SK-N-SH (cell line): ENCODE measurements at regions not wholly inside any gene's neighbourhood (a gene's known extent, or its start where the extent isn't known, plus 50 kb on each side); places are given as distances from the start of the nearest gene placed in this dataset.

Experiments used
- CTCF ChIA-PET: fragments of 300-600, 350-600 bp; formaldehyde crosslinking; extraction: SDS; loops from one replicate; lab custom pipeline; 2021; lab: Yijun Ruan, JAX
- POLR2A ChIA-PET: fragments of 350-600 bp; sonication (Branson Sonifier 250); formaldehyde crosslinking; extraction: SDS; loops from one replicate; lab custom pipeline; 2020; ENCODE audit warnings: antibody characterized with exemption, inconsistent platforms; lab: Yijun Ruan, JAX
- DNase-seq: peaks from one replicate; pipeline ENCODE4 v3.0.0; 2012
- H2AFZ ChIP-seq: fragments of 200-600 bp; sonication (generic); 2 replicates; pipeline ENCODE4 v1.8.1; 2016; ENCODE audit warnings: antibody characterized with exemption, mild to moderate bottlenecking, low read depth
- H3F3A ChIP-seq: fragments of 200-600 bp; sonication (generic); replicated peaks from 2 replicates; pipeline ENCODE3; 2016; ENCODE audit warnings: antibody characterized with exemption, mild to moderate bottlenecking; ENCODE audit not compliant: insufficient read depth
- H3K27ac ChIP-seq, 2 experiments: fragments of 200-500 bp in 1 of 2; fragments of 200-600 bp in 1 of 2; sonication (Bioruptor generic) in 1 of 2; sonication (generic), shearing (Covaris generic) in 1 of 2; 2 replicates each; pipeline versions ENCODE4 v1.5.1 to v1.6.1; 2014 to 2016; ENCODE audit warnings: low read depth in 2 of 2, inconsistent platforms in 1 of 2, low read length in 1 of 2, mild to moderate bottlenecking in 1 of 2, mixed read lengths in 1 of 2
- H3K27me3 ChIP-seq: fragments of 200-600 bp; sonication (generic), shearing (Covaris generic); 2 replicates; pipeline ENCODE4 v1.6.1; 2016; ENCODE audit warnings: mixed run types; ENCODE audit not compliant: insufficient read depth
- H3K36me3 ChIP-seq, 2 experiments: fragments of 200-500 bp in 1 of 2; fragments of 200-600 bp in 1 of 2; sonication (Bioruptor generic) in 1 of 2; sonication (generic) in 1 of 2; replicated peaks in 1 of 2; 2 replicates each; pipeline versions ENCODE3 to v1.5.1; 2014 to 2016; ENCODE audit warnings: low read length in 1 of 2, mild to moderate bottlenecking in 1 of 2; ENCODE audit not compliant: insufficient read depth in 2 of 2, control insufficient read depth in 1 of 2
- H3K4me1 ChIP-seq, 2 experiments: fragments of 200-500 bp in 1 of 2; fragments of 200-600 bp in 1 of 2; sonication (Bioruptor generic) in 1 of 2; sonication (generic), shearing (Covaris generic) in 1 of 2; 2 replicates each; pipeline versions ENCODE4 v1.5.1 to v1.6.1; 2014 to 2016; ENCODE audit warnings: low read depth in 1 of 2, low read length in 1 of 2, mixed run types in 1 of 2; ENCODE audit not compliant: insufficient read depth in 2 of 2, control insufficient read depth in 1 of 2
- H3K4me2 ChIP-seq: fragments of 200-600 bp; sonication (generic), shearing (Covaris generic); 2 replicates; pipeline ENCODE4 v1.6.1; 2017; ENCODE audit warnings: mixed run types
- H3K4me3 ChIP-seq, 2 experiments: fragments of 200-500 bp in 1 of 2; fragments of 200-600 bp in 1 of 2; sonication (Bioruptor generic) in 1 of 2; sonication (generic), shearing (Covaris generic) in 1 of 2; 2 replicates each; pipeline versions ENCODE4 v1.5.1 to v1.8.1; 2014 to 2016; ENCODE audit warnings: low read depth in 2 of 2, inconsistent platforms in 1 of 2, low read length in 1 of 2, mild to moderate bottlenecking in 1 of 2, mixed read lengths in 1 of 2, moderate library complexity in 1 of 2
- H3K79me2 ChIP-seq: fragments of 200-600 bp; sonication (generic); 2 replicates; pipeline ENCODE4 v1.8.1; 2017; ENCODE audit warnings: mild to moderate bottlenecking; ENCODE audit not compliant: insufficient read depth
- H3K9ac ChIP-seq: fragments of 200-600 bp; sonication (generic); 2 replicates; pipeline ENCODE4 v1.6.1; 2017; ENCODE audit warnings: mixed run types
- H3K9me2 ChIP-seq: fragments of 200-600 bp; sonication (generic); 2 replicates; pipeline ENCODE4 v1.6.1; 2017; ENCODE audit warnings: mixed run types
- H3K9me3 ChIP-seq: fragments of 200-600 bp; sonication (generic); 2 replicates; pipeline ENCODE4 v1.6.1; 2017; ENCODE audit warnings: mixed run types, mild to moderate bottlenecking, moderate library complexity
- H4K20me1 ChIP-seq: fragments of 200-600 bp; sonication (generic); 2 replicates; pipeline ENCODE4 v1.6.1; 2017; ENCODE audit warnings: mild to moderate bottlenecking, mixed run types; ENCODE audit not compliant: insufficient read depth
- EZH2phosphoT487 ChIP-seq: fragments of 200-600 bp; sonication (generic); IDR thresholded peaks from 2 replicates; pipeline ENCODE4 v1.6.1; 2017; ENCODE audit warnings: low read depth, mixed run types, mild to moderate bottlenecking, antibody characterized with exemption, moderate library complexity, borderline replicate concordance
- FOSL2 ChIP-seq: IDR thresholded peaks from 2 replicates; pipeline ENCODE4 v1.4.0; 2012; ENCODE audit warnings: low read depth, mild to moderate bottlenecking, moderate library complexity, borderline replicate concordance
- GATA2 ChIP-seq: sonication (generic); formaldehyde crosslinking; IDR thresholded peaks from 2 replicates; pipeline ENCODE4 v1.5.0; 2020; ENCODE audit warnings: mild to moderate bottlenecking, missing genetic modification reagents
- RAD21 ChIP-seq: IDR thresholded peaks from 2 replicates; pipeline ENCODE4 v1.6.1; 2012; ENCODE audit warnings: mild to moderate bottlenecking, low read length
- RCOR1 ChIP-seq: fragments of 150-350 bp; IDR thresholded peaks from 2 replicates; pipeline ENCODE4 v1.6.1; 2017; ENCODE audit warnings: antibody characterized with exemption, low read length
- RFX5 ChIP-seq: IDR thresholded peaks from 2 replicates; pipeline ENCODE4 v1.6.1; 2012; ENCODE audit warnings: mild to moderate bottlenecking, improper control_type of control experiment, low read length
- RXRA ChIP-seq: IDR thresholded peaks from 2 replicates; pipeline ENCODE4 v1.4.0; 2012; ENCODE audit warnings: low read depth, mild to moderate bottlenecking, borderline replicate concordance
- TCF12 ChIP-seq: IDR thresholded peaks from 2 replicates; pipeline ENCODE4 v1.4.0; 2012
- TEAD4 ChIP-seq: IDR thresholded peaks from 2 replicates; pipeline ENCODE4 v1.4.0; 2012; ENCODE audit warnings: mild to moderate bottlenecking, borderline replicate concordance; ENCODE audit not compliant: insufficient read depth
- WGBS: methylation state at CpG from one replicate; pipeline ENCODE4 v1.1.6; 2017; ENCODE audit warnings: low lambda C conversion rate; 5-methylcytosine and 5-hydroxymethylcytosine counted together
- TF ChIP-seq, protein P1 (sequence below): IDR thresholded peaks from 2 replicates; pipeline ENCODE4 v1.4.0; 2012; ENCODE audit warnings: low read depth, borderline replicate concordance
- TF ChIP-seq, protein P2 (sequence below): fragments of 150-350 bp; IDR thresholded peaks from 2 replicates; pipeline ENCODE4 v1.6.1; 2016; ENCODE audit warnings: mild to moderate bottlenecking, low read depth, low read length
- TF ChIP-seq, protein P3 (sequence below): IDR thresholded peaks from 2 replicates; pipeline ENCODE4 v1.4.0; 2012; ENCODE audit warnings: low read depth
- TF ChIP-seq, protein P4 (sequence below): fragments of 200-600 bp; sonication (generic); IDR thresholded peaks from 2 replicates; pipeline ENCODE4 v1.6.1; 2017; ENCODE audit warnings: antibody characterized with exemption, mild to moderate bottlenecking, moderate library complexity
- TF ChIP-seq, protein P5 (sequence below): IDR thresholded peaks from 2 replicates; pipeline ENCODE4 v1.4.0; 2012; ENCODE audit warnings: low read depth, borderline replicate concordance

DNA sequence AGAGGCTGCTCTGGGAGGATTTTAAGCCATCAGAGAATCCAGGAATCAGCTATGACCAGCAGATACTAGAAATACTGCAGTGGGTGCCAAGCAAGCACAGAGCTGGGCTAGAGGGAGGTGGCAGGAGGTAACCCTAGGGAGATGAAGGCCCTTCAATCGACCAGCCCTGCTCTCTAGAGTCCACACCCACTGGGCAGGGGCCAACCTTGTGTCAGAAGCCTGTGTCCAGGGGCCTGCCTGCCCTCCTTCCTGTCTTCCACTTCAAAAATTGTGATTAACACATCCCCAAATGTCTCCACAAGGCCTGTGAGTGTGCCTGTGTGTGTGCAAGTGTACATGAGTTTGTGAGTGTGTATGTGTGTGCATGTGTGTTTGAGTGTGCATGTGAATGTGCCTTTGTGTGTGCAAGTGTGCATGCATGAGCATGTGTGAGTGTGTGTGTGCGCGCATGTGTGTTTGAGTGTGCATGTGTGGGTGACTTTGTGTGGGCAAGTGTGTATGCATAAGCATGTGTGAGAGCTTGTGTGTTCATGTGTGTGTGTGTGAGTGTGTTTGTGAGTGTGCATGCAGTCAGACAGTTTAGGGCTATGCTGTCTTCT lies 367.7 kb downstream of the SFMBT2 start:
- TF ChIP-seq, protein P1, sequence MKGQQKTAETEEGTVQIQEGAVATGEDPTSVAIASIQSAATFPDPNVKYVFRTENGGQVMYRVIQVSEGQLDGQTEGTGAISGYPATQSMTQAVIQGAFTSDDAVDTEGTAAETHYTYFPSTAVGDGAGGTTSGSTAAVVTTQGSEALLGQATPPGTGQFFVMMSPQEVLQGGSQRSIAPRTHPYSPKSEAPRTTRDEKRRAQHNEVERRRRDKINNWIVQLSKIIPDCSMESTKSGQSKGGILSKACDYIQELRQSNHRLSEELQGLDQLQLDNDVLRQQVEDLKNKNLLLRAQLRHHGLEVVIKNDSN = no peak
- TF ChIP-seq, protein P2, sequence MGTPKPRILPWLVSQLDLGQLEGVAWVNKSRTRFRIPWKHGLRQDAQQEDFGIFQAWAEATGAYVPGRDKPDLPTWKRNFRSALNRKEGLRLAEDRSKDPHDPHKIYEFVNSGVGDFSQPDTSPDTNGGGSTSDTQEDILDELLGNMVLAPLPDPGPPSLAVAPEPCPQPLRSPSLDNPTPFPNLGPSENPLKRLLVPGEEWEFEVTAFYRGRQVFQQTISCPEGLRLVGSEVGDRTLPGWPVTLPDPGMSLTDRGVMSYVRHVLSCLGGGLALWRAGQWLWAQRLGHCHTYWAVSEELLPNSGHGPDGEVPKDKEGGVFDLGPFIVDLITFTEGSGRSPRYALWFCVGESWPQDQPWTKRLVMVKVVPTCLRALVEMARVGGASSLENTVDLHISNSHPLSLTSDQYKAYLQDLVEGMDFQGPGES = no peak
- TF ChIP-seq RFX5 (no peak), RAD21 (no peak), GATA2 (no peak), TEAD4 (no peak)
- TF ChIP-seq, protein P3, sequence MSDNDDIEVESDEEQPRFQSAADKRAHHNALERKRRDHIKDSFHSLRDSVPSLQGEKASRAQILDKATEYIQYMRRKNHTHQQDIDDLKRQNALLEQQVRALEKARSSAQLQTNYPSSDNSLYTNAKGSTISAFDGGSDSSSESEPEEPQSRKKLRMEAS = no peak
- TF ChIP-seq, protein P4, sequence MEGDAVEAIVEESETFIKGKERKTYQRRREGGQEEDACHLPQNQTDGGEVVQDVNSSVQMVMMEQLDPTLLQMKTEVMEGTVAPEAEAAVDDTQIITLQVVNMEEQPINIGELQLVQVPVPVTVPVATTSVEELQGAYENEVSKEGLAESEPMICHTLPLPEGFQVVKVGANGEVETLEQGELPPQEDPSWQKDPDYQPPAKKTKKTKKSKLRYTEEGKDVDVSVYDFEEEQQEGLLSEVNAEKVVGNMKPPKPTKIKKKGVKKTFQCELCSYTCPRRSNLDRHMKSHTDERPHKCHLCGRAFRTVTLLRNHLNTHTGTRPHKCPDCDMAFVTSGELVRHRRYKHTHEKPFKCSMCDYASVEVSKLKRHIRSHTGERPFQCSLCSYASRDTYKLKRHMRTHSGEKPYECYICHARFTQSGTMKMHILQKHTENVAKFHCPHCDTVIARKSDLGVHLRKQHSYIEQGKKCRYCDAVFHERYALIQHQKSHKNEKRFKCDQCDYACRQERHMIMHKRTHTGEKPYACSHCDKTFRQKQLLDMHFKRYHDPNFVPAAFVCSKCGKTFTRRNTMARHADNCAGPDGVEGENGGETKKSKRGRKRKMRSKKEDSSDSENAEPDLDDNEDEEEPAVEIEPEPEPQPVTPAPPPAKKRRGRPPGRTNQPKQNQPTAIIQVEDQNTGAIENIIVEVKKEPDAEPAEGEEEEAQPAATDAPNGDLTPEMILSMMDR = no peak
- H2AFZ ChIP-seq = no peak overlapping the region
- no peaks in the 10 kb centered on the region; the same call in 1 of the 2 replicates for H3K27me3 ChIP-seq
- no peaks in the 10 kb centered on the region for H3K36me3 ChIP-seq
- no peaks in the 10 kb centered on the region for H4K20me1 ChIP-seq
- no peaks in the 10 kb centered on the region for H3K9me3 ChIP-seq
- no peaks in the 10 kb centered on the region for H3K9me2 ChIP-seq
- no peak overlapping the region for H3K4me3 ChIP-seq
- no peaks in the 10 kb centered on the region for H3K79me2 ChIP-seq
- ChIA-PET POLR2A (no interaction called here), CTCF (interaction anchor here (1.0 kb wide), 2 partner anchors 124 to 163 kb away, joined by 3 read pairs; no protein-coding TSS in a partner anchor)
- DNase-seq = no peak
- WGBS = 40% methylated on average over 3 of the region's 3 CpGs
- H3F3A ChIP-seq = no peaks in the 10 kb centered on the region
- H3K4me1 ChIP-seq = no peaks in the 10 kb centered on the region
- H3K9ac ChIP-seq = no peak overlapping the region
- no peak overlapping the region for H3K4me2 ChIP-seq
- no peak overlapping the region for H3K27ac ChIP-seq

DNA sequence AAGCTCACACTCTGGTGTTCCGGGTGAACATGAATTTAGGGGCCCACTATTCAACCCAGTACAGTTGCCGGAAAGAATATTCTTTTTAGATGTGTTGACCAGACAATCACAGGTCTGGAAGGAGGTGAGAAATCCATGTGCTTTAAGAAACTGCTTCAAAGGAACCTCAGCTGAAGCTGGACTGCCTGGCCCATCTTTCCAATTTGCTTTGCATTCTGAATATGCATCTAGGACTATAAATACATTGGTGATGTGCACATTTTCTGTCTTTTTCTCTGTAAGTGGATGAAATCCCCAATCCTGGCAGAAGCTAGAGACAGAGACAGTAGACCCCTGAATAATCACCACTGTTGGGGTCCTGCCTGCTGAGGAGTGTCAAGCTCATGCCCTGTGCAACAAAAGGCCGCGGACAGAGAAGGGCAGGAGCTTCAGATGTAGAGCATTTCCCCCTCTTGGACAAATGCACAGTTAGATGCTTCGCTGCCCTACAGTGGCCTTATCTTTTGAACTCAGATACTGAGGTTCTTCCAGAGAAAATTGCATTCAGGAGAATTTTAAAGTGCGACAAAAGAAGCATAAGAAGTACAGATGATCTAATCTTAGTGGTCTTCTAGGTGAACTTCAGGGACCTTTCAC lies 368.3 kb downstream of the SFMBT2 start:
- H3K27ac ChIP-seq = no peak overlapping the region
- ChIA-PET POLR2A (no interaction called here), CTCF (interaction anchor here (1.0 kb wide), 2 partner anchors 123 to 164 kb away, joined by 3 read pairs; no protein-coding TSS in a partner anchor)
- H3K9ac ChIP-seq = no peak overlapping the region
- H3K4me1 ChIP-seq = no peaks in the 10 kb centered on the region
- TF ChIP-seq, protein P2 = no peak
- TF ChIP-seq TEAD4 (no peak), FOSL2 (no peak), EZH2phosphoT487 (no peak), GATA2 (no peak), TCF12 (no peak), RXRA (no peak), RCOR1 (no peak)
- TF ChIP-seq, protein P5, sequence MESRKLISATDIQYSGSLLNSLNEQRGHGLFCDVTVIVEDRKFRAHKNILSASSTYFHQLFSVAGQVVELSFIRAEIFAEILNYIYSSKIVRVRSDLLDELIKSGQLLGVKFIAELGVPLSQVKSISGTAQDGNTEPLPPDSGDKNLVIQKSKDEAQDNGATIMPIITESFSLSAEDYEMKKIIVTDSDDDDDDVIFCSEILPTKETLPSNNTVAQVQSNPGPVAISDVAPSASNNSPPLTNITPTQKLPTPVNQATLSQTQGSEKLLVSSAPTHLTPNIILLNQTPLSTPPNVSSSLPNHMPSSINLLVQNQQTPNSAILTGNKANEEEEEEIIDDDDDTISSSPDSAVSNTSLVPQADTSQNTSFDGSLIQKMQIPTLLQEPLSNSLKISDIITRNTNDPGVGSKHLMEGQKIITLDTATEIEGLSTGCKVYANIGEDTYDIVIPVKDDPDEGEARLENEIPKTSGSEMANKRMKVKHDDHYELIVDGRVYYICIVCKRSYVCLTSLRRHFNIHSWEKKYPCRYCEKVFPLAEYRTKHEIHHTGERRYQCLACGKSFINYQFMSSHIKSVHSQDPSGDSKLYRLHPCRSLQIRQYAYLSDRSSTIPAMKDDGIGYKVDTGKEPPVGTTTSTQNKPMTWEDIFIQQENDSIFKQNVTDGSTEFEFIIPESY = no peak
- TF ChIP-seq, protein P1 = no peak
- no peaks in the 10 kb centered on the region for H4K20me1 ChIP-seq
- no peaks in the 10 kb centered on the region for H3K9me3 ChIP-seq
- no peaks in the 10 kb centered on the region; the same call in 1 of the 2 replicates for H3K27me3 ChIP-seq
- H3K4me3 ChIP-seq = no peak overlapping the region
- no peaks in the 10 kb centered on the region for H3K79me2 ChIP-seq
- H3K4me2 ChIP-seq = no peak overlapping the region
- H3F3A ChIP-seq = no peaks in the 10 kb centered on the region
- 59% methylated on average over 6 of the region's 6 CpGs for WGBS
- no peak for DNase-seq
- no peaks in the 10 kb centered on the region for H3K9me2 ChIP-seq
- H3K36me3 ChIP-seq = no peaks in the 10 kb centered on the region
- no peak overlapping the region for H2AFZ ChIP-seq
